ENCODE measurements at regions not wholly inside any gene's neighbourhood (a gene's known extent, or its start where the extent isn't known, plus 50 kb on each side); places are given as distances from the start of the nearest gene placed in this dataset.

GRCh38 chr14:94682736-94683135 lies 70.5 kb downstream of the SERPINA3 start:
- no peak for DNase-seq (ENCODE audit: low read depth in 3 of 3)

GRCh38 chr14:94682061-94682516 lies 69.9 kb downstream of the SERPINA3 start:
- DNase-seq (ENCODE audit: low read depth in 3 of 3): no peak

- no peak for DNase-seq (ENCODE audit: low read depth in 3 of 3)
These were observed 69.3 kb downstream of the SERPINA3 start for GRCh38 chr14:94681300-94682060.

DNA sequence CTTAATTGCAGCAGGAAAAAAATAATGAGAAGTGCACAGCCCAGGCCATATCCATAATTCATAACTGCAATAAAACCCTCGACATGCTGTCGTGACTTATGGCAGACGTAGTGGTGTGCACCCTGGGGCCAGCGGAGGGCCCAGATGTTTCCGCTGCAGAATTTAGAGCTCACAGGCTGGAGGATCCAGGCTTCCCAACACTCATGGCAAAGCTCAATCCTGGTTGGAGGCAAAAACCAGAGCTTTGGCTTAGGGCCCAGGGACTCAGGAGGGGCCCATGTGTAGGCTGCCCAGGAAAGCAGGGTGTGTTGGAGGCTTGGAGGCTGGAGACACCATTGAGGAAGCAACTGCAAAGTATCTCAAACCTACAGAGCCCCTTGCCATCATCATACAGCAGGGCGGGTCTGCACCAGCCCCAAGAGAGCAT lies 68.7 kb downstream of the SERPINA3 start:
- DNase-seq (ENCODE audit: low read depth in 3 of 3): no peak

DNA sequence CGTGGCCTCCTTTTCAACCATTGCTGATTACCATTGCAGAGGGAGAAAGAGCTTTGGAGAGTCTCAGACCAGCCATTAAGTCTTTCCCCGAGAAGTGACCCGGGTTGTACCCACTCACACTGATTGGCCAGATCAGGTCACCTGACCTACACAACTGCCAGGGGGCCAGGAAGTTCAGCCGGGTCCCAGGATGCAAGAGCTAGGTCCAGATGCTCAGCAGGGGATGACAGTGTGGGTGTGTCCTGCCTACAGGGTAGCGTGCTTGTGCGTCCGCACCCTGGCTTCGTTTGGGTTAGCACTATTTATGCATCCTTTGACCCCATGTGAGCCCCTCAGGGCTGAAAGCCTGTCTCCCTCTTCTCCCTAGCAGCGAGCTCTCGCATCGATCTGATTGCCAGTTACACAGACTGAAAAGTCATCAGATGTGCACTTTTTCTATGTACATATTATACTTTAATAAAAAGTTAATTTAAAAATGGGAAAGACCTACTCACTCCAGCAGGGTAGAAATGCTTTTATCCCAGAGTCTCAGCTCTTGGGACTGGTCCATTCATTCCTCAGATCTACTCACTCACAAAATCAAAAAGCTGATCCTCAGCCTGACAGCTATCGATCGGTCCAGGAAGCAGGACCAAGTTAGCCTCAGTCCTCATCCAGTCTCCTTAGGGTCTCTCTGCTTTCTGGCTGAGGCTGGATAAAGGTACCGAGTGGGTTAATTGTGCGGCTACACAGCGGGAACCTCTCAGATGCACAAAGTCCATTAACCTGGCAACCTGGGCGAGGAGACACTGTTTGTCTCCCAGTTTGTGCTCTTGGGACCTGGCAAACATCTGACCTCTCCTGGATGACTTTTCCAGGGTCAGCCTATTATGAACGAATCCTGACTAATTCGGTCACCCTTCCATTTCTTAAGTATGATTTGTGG lies 68.0 kb downstream of the SERPINA3 start:
- DNase-seq (ENCODE audit: low read depth in 3 of 3): no peak

DNA sequence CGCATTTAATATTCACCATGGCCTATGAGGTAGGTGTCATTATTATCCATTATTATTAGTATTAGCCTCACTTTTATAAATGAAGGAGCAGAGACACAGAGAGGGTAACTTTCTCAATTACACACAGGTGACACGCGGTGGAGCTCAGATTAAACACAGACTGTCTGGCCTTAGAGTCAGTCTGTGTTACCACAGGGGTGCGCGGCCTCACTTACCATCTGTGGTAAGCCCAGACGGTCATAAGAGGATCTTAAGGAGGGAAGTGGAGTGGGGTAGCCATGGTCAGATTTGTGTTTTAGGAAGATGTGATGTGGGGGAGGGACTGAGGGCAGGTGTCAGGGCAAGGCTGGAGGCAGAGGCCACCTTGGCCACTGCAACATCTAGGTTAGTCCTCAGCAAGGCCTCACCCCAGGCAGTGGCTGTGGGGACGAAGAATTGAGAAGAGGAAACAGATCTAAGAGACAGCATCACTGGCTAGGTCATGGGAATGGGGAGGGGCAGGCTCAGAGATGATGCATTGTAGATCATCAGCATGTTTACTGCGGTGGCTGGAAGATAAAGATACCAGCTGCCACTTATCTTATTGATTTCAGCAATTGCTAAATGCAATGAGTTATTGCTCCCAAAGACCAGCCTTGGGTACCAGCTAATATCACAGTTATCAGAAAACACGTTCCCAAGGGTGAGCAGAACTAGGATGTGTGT lies 67.1 kb downstream of the SERPINA3 start:
- no peak for DNase-seq (ENCODE audit: low read depth in 3 of 3)

DNA sequence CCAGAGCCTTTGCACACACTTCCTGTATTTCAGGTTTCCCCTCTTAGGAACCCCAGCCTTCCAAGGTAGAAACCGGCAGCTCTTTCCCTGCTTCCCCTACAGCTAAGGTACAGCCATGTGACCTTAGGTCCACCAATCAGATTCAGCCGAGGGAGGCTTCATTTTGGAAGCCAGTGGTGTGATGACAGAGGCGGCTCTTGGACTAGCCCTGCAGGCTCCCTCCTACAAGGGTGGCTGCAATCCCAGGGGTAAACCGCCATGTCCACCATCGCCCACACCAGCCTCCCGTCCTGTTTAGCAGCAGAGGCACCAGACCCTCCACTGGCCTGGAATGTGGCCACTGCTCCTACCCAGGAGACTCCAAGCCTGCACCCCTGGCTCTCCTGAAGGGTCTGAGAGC lies 65.6 kb downstream of the SERPINA3 start:
- DNase-seq (ENCODE audit: low read depth in 3 of 3): no peak

- DNase-seq (ENCODE audit: low read depth in 3 of 3): no peak
These were observed 65.0 kb downstream of the SERPINA3 start for GRCh38 chr14:94677213-94677612.

GRCh38 chr14:94676495-94677185 lies 64.4 kb downstream of the SERPINA3 start:
- no peak for DNase-seq (ENCODE audit: low read depth in 3 of 3)

GRCh38 chr14:94675036-94675435 lies 62.8 kb downstream of the SERPINA3 start:
- DNase-seq (ENCODE audit: low read depth in 3 of 3): no peak

- DNase-seq (ENCODE audit: low read depth in 3 of 3): no peak
These were observed 61.6 kb downstream of the SERPINA3 start for GRCh38 chr14:94673781-94674231.
